Loucy (cell line): ENCODE measurements at regions not wholly inside any gene's neighbourhood (a gene's known extent, or its start where the extent isn't known, plus 50 kb on each side); places are given as distances from the start of the nearest gene placed in this dataset.

Experiments used
- EZH2phosphoT487 ChIP-seq: fragments of 200-600 bp; IDR thresholded peaks from 2 replicates; pipeline ENCODE4 v1.6.1; 2018; ENCODE audit warnings: antibody characterized with exemption, mild to moderate bottlenecking, moderate library complexity, borderline replicate concordance
- TF ChIP-seq, protein P1 (sequence below): fragments of 200-600 bp; sonication (generic); conservative IDR thresholded peaks from 2 replicates; pipeline ENCODE4 v1.5.1; 2014; ENCODE audit warnings: mild to moderate bottlenecking, antibody characterized with exemption, low read length

DNA sequence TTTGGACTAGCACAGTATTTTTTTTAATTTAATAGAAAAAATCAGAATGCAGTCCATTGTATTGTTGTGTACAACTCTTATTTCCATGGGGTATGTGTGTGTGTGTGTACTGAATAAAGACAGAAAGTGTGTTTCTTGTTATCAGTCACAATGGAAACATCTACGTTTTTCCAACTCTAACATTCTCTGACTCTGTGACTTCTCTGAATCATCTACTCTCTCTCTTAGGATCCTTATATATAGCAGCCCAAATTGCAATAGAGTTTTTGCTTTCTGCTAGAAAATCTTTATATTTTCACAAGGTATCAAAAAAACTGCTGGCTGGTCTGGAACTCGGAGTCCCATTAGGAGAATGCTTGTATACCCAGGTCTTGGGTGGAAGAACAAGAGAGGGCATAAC is 138.9 kb upstream of the ARID2 start:
- TF ChIP-seq, protein P1, sequence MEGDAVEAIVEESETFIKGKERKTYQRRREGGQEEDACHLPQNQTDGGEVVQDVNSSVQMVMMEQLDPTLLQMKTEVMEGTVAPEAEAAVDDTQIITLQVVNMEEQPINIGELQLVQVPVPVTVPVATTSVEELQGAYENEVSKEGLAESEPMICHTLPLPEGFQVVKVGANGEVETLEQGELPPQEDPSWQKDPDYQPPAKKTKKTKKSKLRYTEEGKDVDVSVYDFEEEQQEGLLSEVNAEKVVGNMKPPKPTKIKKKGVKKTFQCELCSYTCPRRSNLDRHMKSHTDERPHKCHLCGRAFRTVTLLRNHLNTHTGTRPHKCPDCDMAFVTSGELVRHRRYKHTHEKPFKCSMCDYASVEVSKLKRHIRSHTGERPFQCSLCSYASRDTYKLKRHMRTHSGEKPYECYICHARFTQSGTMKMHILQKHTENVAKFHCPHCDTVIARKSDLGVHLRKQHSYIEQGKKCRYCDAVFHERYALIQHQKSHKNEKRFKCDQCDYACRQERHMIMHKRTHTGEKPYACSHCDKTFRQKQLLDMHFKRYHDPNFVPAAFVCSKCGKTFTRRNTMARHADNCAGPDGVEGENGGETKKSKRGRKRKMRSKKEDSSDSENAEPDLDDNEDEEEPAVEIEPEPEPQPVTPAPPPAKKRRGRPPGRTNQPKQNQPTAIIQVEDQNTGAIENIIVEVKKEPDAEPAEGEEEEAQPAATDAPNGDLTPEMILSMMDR: no peak
- no peak for TF ChIP-seq EZH2phosphoT487
